ENCODE measurements at regions not wholly inside any gene's neighbourhood (a gene's known extent, or its start where the extent isn't known, plus 50 kb on each side); places are given as distances from the start of the nearest gene placed in this dataset.

DNA sequence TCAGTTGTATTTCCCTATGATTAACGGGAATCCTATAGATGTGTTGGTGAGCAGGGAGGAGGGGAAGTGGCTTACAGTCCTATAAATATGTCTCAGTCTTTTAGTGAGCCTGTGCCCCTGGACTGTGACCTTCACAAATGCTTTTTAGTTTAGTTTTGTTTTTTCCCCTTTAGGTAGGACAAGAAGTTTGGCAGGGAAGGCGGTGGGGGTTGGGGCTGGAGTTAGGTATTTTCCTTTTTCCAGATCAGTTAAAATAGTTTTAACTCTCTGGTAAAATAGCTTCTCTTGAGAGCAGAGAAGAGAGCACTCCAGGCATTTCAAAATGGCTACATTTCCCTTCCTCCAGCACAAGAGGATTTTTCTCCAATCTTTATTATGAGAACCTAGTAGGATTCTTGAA, 272.1 kb downstream of the SPATA31D1 start (continued):
- TF ChIP-seq, protein P1, sequence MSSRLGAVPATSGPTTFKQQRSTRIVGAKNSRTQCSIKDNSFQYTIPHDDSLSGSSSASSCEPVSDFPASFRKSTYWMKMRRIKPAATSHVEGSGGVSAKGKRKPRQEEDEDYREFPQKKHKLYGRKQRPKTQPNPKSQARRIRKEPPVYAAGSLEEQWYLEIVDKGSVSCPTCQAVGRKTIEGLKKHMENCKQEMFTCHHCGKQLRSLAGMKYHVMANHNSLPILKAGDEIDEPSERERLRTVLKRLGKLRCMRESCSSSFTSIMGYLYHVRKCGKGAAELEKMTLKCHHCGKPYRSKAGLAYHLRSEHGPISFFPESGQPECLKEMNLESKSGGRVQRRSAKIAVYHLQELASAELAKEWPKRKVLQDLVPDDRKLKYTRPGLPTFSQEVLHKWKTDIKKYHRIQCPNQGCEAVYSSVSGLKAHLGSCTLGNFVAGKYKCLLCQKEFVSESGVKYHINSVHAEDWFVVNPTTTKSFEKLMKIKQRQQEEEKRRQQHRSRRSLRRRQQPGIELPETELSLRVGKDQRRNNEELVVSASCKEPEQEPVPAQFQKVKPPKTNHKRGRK (tag; IDR thresholded peaks at IDR 0.05), result no peak
- TF ChIP-seq ADNP (tag; IDR thresholded peaks at IDR 0.05), result no peak
- TF ChIP-seq, protein P2, sequence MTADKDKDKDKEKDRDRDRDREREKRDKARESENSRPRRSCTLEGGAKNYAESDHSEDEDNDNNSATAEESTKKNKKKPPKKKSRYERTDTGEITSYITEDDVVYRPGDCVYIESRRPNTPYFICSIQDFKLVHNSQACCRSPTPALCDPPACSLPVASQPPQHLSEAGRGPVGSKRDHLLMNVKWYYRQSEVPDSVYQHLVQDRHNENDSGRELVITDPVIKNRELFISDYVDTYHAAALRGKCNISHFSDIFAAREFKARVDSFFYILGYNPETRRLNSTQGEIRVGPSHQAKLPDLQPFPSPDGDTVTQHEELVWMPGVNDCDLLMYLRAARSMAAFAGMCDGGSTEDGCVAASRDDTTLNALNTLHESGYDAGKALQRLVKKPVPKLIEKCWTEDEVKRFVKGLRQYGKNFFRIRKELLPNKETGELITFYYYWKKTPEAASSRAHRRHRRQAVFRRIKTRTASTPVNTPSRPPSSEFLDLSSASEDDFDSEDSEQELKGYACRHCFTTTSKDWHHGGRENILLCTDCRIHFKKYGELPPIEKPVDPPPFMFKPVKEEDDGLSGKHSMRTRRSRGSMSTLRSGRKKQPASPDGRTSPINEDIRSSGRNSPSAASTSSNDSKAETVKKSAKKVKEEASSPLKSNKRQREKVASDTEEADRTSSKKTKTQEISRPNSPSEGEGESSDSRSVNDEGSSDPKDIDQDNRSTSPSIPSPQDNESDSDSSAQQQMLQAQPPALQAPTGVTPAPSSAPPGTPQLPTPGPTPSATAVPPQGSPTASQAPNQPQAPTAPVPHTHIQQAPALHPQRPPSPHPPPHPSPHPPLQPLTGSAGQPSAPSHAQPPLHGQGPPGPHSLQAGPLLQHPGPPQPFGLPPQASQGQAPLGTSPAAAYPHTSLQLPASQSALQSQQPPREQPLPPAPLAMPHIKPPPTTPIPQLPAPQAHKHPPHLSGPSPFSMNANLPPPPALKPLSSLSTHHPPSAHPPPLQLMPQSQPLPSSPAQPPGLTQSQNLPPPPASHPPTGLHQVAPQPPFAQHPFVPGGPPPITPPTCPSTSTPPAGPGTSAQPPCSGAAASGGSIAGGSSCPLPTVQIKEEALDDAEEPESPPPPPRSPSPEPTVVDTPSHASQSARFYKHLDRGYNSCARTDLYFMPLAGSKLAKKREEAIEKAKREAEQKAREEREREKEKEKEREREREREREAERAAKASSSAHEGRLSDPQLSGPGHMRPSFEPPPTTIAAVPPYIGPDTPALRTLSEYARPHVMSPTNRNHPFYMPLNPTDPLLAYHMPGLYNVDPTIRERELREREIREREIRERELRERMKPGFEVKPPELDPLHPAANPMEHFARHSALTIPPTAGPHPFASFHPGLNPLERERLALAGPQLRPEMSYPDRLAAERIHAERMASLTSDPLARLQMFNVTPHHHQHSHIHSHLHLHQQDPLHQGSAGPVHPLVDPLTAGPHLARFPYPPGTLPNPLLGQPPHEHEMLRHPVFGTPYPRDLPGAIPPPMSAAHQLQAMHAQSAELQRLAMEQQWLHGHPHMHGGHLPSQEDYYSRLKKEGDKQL (CRISPR knock-in tag; IDR thresholded peaks at IDR 0.05; ENCODE audit: borderline replicate concordance), result no peak
- no peak for TF ChIP-seq SIRT6 (IDR thresholded peaks at IDR 0.05; ENCODE audit: low read depth, low read length)
- TF ChIP-seq ZNF239 (CRISPR knock-in tag; IDR thresholded peaks at IDR 0.05), result no peak
- TF ChIP-seq, protein P3, sequence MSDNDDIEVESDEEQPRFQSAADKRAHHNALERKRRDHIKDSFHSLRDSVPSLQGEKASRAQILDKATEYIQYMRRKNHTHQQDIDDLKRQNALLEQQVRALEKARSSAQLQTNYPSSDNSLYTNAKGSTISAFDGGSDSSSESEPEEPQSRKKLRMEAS (CRISPR knock-in tag; IDR thresholded peaks at IDR 0.05), result no peak

Measured in K562 (cell line).